GM18502 (cell line): ENCODE measurements at regions not wholly inside any gene's neighbourhood (a gene's known extent, or its start where the extent isn't known, plus 50 kb on each side); places are given as distances from the start of the nearest gene placed in this dataset.

Experiments
- ATAC-seq: cut with Tn5 transposase; IDR thresholded peaks from one replicate; pipeline ENCODE4 v1.9.1; 2021; ENCODE audit warnings: mild to moderate bottlenecking; ENCODE audit not compliant: unreplicated experiment, poor library complexity

- no peak for ATAC-seq
Measured at GRCh38 chr2:217294211-217294610, 434.3 kb upstream of the TNP1 start.

GRCh38 chr2:217293607-217294006 lies 433.7 kb upstream of the TNP1 start:
- no peak for ATAC-seq

- no peak for ATAC-seq
Measured at GRCh38 chr2:217293046-217293445, 433.2 kb upstream of the TNP1 start.

- no peak for ATAC-seq
Measured at GRCh38 chr2:217291259-217291658, 431.4 kb upstream of the TNP1 start.

- no peak for ATAC-seq
Measured at GRCh38 chr2:217290467-217290866, 430.6 kb upstream of the TNP1 start.

GRCh38 chr2:217289907-217290280 lies 430.0 kb upstream of the TNP1 start:
- no peak for ATAC-seq

GRCh38 chr2:217289177-217289906 lies 429.5 kb upstream of the TNP1 start:
- ATAC-seq, result no peak

GRCh38 chr2:217288472-217289063 lies 428.7 kb upstream of the TNP1 start:
- ATAC-seq, result no peak

GRCh38 chr2:217286833-217287232 lies 427.0 kb upstream of the TNP1 start:
- ATAC-seq, result no peak

GRCh38 chr2:217285926-217286325 lies 426.1 kb upstream of the TNP1 start:
- no peak for ATAC-seq

GRCh38 chr2:217283460-217283859 lies 423.6 kb upstream of the TNP1 start:
- ATAC-seq, result no peak

- ATAC-seq, result no peak
Measured at GRCh38 chr2:217282531-217282930, 422.7 kb upstream of the TNP1 start.

GRCh38 chr2:217279556-217279955 lies 419.7 kb upstream of the TNP1 start:
- ATAC-seq, result no peak

GRCh38 chr2:217279140-217279539 lies 419.3 kb upstream of the TNP1 start:
- ATAC-seq, result no peak

- ATAC-seq, result no peak
Measured at GRCh38 chr2:217277646-217278398, 418.0 kb upstream of the TNP1 start.

- ATAC-seq, result no peak
Measured at GRCh38 chr2:217276433-217276832, 416.6 kb upstream of the TNP1 start.

- no peak for ATAC-seq
Measured at GRCh38 chr2:217275091-217275490, 415.2 kb upstream of the TNP1 start.

- no peak for ATAC-seq
Measured at GRCh38 chr2:217274578-217274977, 414.7 kb upstream of the TNP1 start.

- ATAC-seq, result no peak
Measured at GRCh38 chr2:217273851-217274250, 414.0 kb upstream of the TNP1 start.

- ATAC-seq, result no peak
Measured at GRCh38 chr2:217273162-217273561, 413.3 kb upstream of the TNP1 start.

- ATAC-seq, result no peak
Measured at GRCh38 chr2:217271813-217272212, 411.9 kb upstream of the TNP1 start.
